ENCODE measurements at regions not wholly inside any gene's neighbourhood (a gene's known extent, or its start where the extent isn't known, plus 50 kb on each side); places are given as distances from the start of the nearest gene placed in this dataset.

GRCh38 chr7:34309584-34309983, 348.4 kb upstream of the NPSR1 start:
- Histone ChIP-seq H3K4me3 (no peak overlapping the region), H3K27ac (no peak overlapping the region)
- no peak for TF ChIP-seq CTCF (IDR thresholded peaks at IDR 0.05)
- no peak for DNase-seq (ENCODE audit: low spot score)

- TF ChIP-seq CTCF (IDR thresholded peaks at IDR 0.05), result no peak
- Histone ChIP-seq H3K4me3 (no peak overlapping the region), H3K27ac (no peak overlapping the region)
- DNase-seq (ENCODE audit: low spot score), result no peak
Measured at GRCh38 chr7:34311591-34311990, 346.4 kb upstream of the NPSR1 start.

- DNase-seq (ENCODE audit: low spot score), result no peak
- no peak overlapping the region for H3K4me3 ChIP-seq
- no peak for TF ChIP-seq CTCF (IDR thresholded peaks at IDR 0.05)
- no peak overlapping the region for H3K27ac ChIP-seq
Measured at GRCh38 chr7:34312624-34313023, 345.4 kb upstream of the NPSR1 start.

GRCh38 chr7:34313289-34313688, 344.7 kb upstream of the NPSR1 start:
- Histone ChIP-seq H3K4me3 (no peak overlapping the region), H3K27ac (no peak overlapping the region)
- DNase-seq (ENCODE audit: low spot score), result no peak
- TF ChIP-seq CTCF (IDR thresholded peaks at IDR 0.05), result no peak

- Histone ChIP-seq H3K27ac (no peak overlapping the region), H3K4me3 (no peak overlapping the region)
- DNase-seq (ENCODE audit: low spot score), result no peak
- no peak for TF ChIP-seq CTCF (IDR thresholded peaks at IDR 0.05)
Measured at GRCh38 chr7:34315032-34315431, 343.0 kb upstream of the NPSR1 start.

- TF ChIP-seq CTCF (IDR thresholded peaks at IDR 0.05), result no peak
- no peak for DNase-seq (ENCODE audit: low spot score)
- Histone ChIP-seq H3K27ac (no peak overlapping the region), H3K4me3 (no peak overlapping the region)
Measured at GRCh38 chr7:34317039-34317438, 341.0 kb upstream of the NPSR1 start.

- no peak for DNase-seq (ENCODE audit: low spot score)
- Histone ChIP-seq H3K4me3 (no peak overlapping the region), H3K27ac (no peak overlapping the region)
- no peak for TF ChIP-seq CTCF (IDR thresholded peaks at IDR 0.05)
Measured at GRCh38 chr7:34320412-34320811, 337.6 kb upstream of the NPSR1 start.
